Glutamatergic neuron (in vitro differentiated cells): ENCODE measurements at regions not wholly inside any gene's neighbourhood (a gene's known extent, or its start where the extent isn't known, plus 50 kb on each side); places are given as distances from the start of the nearest gene placed in this dataset.

ENCODE experiments used
- DNase-seq: peaks from one replicate; pipeline ENCODE4 v3.0.0; 2022
- H3K27ac Mint-ChIP-seq: one replicate; pipeline ENCODE4 v1.8.0; 2020; ENCODE audit warnings: mild to moderate bottlenecking, mixed read lengths, inconsistent platforms; ENCODE audit not compliant: unreplicated experiment
- H3K27me3 Mint-ChIP-seq: one replicate; pipeline ENCODE4 v1.8.0; 2020; ENCODE audit warnings: mild to moderate bottlenecking, moderate library complexity, mixed read lengths, inconsistent platforms; ENCODE audit not compliant: unreplicated experiment
- H3K36me3 Mint-ChIP-seq: one replicate; pipeline ENCODE4 v1.8.0; 2020; ENCODE audit warnings: mild to moderate bottlenecking, mixed read lengths, inconsistent platforms; ENCODE audit not compliant: unreplicated experiment
- H3K4me1 Mint-ChIP-seq: one replicate; pipeline ENCODE4 v1.8.0; 2020; ENCODE audit warnings: mild to moderate bottlenecking, low read depth, mixed read lengths, inconsistent platforms; ENCODE audit not compliant: unreplicated experiment
- H3K4me3 Mint-ChIP-seq: one replicate; pipeline ENCODE4 v1.8.0; 2020; ENCODE audit warnings: mild to moderate bottlenecking, mixed read lengths, inconsistent platforms; ENCODE audit not compliant: unreplicated experiment
- H3K9me3 Mint-ChIP-seq: one replicate; pipeline ENCODE4 v1.8.0; 2020; ENCODE audit warnings: mild to moderate bottlenecking, moderate library complexity, mixed read lengths, inconsistent platforms; ENCODE audit not compliant: unreplicated experiment
- CTCF ChIP-seq: fragments of 200-600 bp; sonication (generic); IDR thresholded peaks from one replicate; pipeline ENCODE4 v1.5.0; 2021; ENCODE audit not compliant: partially characterized antibody, unreplicated experiment

- Mint-ChIP-seq H3K4me3 (no peak overlapping the region), H3K9me3 (no peaks in the 10 kb centered on the region), H3K36me3 (no peaks in the 10 kb centered on the region), H3K27me3 (no peaks in the 10 kb centered on the region), H3K27ac (no peak overlapping the region), H3K4me1 (no peaks in the 10 kb centered on the region)
- DNase-seq: no peak
- TF ChIP-seq CTCF: no peak
Measured at GRCh38 chr18:39480494-39481195, 1915.0 kb upstream of the CELF4 start.

GRCh38 chr18:39464006-39464405, 1898.4 kb upstream of the CELF4 start:
- Mint-ChIP-seq H3K4me1 (no peaks in the 10 kb centered on the region), H3K36me3 (no peaks in the 10 kb centered on the region), H3K27ac (no peak overlapping the region)

GRCh38 chr18:39462436-39462835, 1896.8 kb upstream of the CELF4 start:
- H3K4me1 Mint-ChIP-seq: no peaks in the 10 kb centered on the region
- DNase-seq: no peak
- no peak overlapping the region for H3K4me3 Mint-ChIP-seq
- no peaks in the 10 kb centered on the region for H3K36me3 Mint-ChIP-seq
- no peak overlapping the region for H3K27ac Mint-ChIP-seq
- H3K27me3 Mint-ChIP-seq: no peaks in the 10 kb centered on the region
- no peak for TF ChIP-seq CTCF
- H3K9me3 Mint-ChIP-seq: no peaks in the 10 kb centered on the region

More at GRCh38 chr18:39464006-39464405, 1898.4 kb upstream of the CELF4 start:
- TF ChIP-seq CTCF: no peak
- DNase-seq: no peak
- Mint-ChIP-seq H3K4me3 (no peak overlapping the region), H3K27me3 (no peaks in the 10 kb centered on the region), H3K9me3 (no peaks in the 10 kb centered on the region)

- Mint-ChIP-seq H3K27ac (no peak overlapping the region), H3K9me3 (no peaks in the 10 kb centered on the region), H3K36me3 (no peaks in the 10 kb centered on the region), H3K4me1 (no peaks in the 10 kb centered on the region), H3K27me3 (no peaks in the 10 kb centered on the region), H3K4me3 (no peak overlapping the region)
- TF ChIP-seq CTCF: no peak
- DNase-seq: no peak
Measured at GRCh38 chr18:39460136-39460535, 1894.5 kb upstream of the CELF4 start.

GRCh38 chr18:39455285-39455684, 1889.7 kb upstream of the CELF4 start:
- Mint-ChIP-seq H3K36me3 (no peaks in the 10 kb centered on the region), H3K4me3 (no peak overlapping the region), H3K27ac (no peak overlapping the region), H3K4me1 (no peaks in the 10 kb centered on the region), H3K27me3 (peaks cover 2% of the 10 kb centered on the region), H3K9me3 (no peaks in the 10 kb centered on the region)
- no peak for TF ChIP-seq CTCF
- no peak for DNase-seq
